Activated CD8-positive, alpha-beta T cell treated with anti-CD3 and anti-CD28 coated beads for 36 hours (primary cell): ENCODE measurements at regions not wholly inside any gene's neighbourhood (a gene's known extent, or its start where the extent isn't known, plus 50 kb on each side); places are given as distances from the start of the nearest gene placed in this dataset.

Source experiments
- ATAC-seq: fragments of 200-7000 bp; cut with Tn5 transposase; one replicate; pipeline ENCODE4 v1.10.0; 2021; ENCODE audit warnings: mild to moderate bottlenecking, moderate library complexity
- CTCF ChIA-PET: fragments of 350-600 bp; sonication (Branson Sonifier 250); formaldehyde crosslinking; loops from one replicate; lab custom pipeline; 2021; ENCODE audit warnings: antibody characterized with exemption; lab: Charles Lee
- POLR2A ChIA-PET: fragments of 350-600 bp; sonication (Branson Sonifier 250); formaldehyde crosslinking; loops from one replicate; lab custom pipeline; 2021; ENCODE audit warnings: antibody characterized with exemption; lab: Charles Lee
- DNase-seq: peaks from one replicate; pipeline ENCODE4 v3.0.0-alpha.2; 2020
- H3K27ac Mint-ChIP-seq: one replicate; pipeline ENCODE4 v1.8.0; 2021; ENCODE audit warnings: mild to moderate bottlenecking, mixed read lengths
- H3K27me3 Mint-ChIP-seq: one replicate; pipeline ENCODE4 v1.8.0; 2021; ENCODE audit warnings: mixed read lengths
- H3K36me3 Mint-ChIP-seq: one replicate; pipeline ENCODE4 v1.8.0; 2021; ENCODE audit warnings: low read depth, mixed read lengths
- H3K4me1 Mint-ChIP-seq: one replicate; pipeline ENCODE4 v1.8.0; 2021; ENCODE audit warnings: low read depth, mixed read lengths
- H3K4me3 Mint-ChIP-seq: one replicate; pipeline ENCODE4 v1.8.0; 2021; ENCODE audit warnings: mild to moderate bottlenecking, moderate library complexity, mixed read lengths
- H3K9me3 Mint-ChIP-seq: one replicate; pipeline ENCODE4 v1.8.0; 2021; ENCODE audit warnings: mixed read lengths
- CTCF ChIP-seq: fragments of 200-600 bp; IDR thresholded peaks from one replicate; pipeline ENCODE4 v1.8.0; 2022; ENCODE audit warnings: antibody characterized with exemption, mild to moderate bottlenecking
- intact Hi-C: fragments of 100-400 bp; cut with micrococcal nuclease; formaldehyde crosslinking; loops from one replicate; pipeline ENCODE4 v1.10.0; 2022

DNA sequence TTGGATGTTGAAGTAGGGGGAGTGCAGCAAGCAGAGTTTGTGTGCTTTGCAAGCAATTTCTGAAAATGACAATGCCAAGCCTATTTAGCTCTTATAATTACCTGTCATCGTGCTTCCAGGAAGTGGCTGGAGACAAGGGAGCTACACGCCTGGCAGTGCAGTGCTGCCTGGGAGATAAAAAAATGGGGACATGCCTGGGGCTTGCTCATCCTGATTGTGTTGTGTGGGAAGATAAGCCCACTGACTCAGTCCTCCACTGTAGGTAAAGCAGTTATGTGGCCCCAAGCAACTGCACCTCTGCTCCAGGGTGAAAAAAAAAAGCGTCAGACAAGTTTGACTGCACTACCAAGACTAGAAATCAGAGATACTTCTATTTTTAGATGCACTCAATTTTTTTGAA lies 396.9 kb upstream of the NXPH2 start:
- intact Hi-C loops, result no loop called here
- no peak for DNase-seq
- TF ChIP-seq CTCF, result no peak
- H3K4me1 Mint-ChIP-seq, result no peaks in the 10 kb centered on the region
- H3K27ac Mint-ChIP-seq, result no peak overlapping the region
- H3K36me3 Mint-ChIP-seq, result no peaks in the 10 kb centered on the region
- CTCF ChIA-PET, result no interaction called here
- peaks cover 5% of the 10 kb centered on the region for H3K9me3 Mint-ChIP-seq
- POLR2A ChIA-PET, result no interaction called here
- no peaks in the 10 kb centered on the region for H3K27me3 Mint-ChIP-seq
- ATAC-seq, result no peak
- no peak overlapping the region for H3K4me3 Mint-ChIP-seq

DNA sequence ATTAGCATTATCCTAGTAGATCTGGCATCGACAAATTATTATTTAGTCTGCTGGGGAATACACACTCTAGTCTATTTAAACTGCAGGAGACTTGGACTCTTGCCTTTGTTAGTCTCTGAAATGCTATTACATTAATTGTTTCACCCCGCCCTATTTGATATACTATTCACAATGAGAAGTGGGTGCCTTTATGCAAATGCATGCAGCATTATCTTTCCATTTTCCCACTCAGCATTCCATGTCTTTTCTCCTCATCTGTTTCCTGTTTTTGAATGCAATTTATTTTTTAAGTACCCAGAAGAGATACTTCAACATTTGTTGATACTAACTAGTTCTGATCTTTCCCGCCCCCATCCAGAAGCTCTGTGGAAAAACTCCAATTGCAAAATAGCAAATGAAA lies 395.3 kb upstream of the NXPH2 start:
- no peak for TF ChIP-seq CTCF
- H3K27ac Mint-ChIP-seq, result no peak overlapping the region

DNA sequence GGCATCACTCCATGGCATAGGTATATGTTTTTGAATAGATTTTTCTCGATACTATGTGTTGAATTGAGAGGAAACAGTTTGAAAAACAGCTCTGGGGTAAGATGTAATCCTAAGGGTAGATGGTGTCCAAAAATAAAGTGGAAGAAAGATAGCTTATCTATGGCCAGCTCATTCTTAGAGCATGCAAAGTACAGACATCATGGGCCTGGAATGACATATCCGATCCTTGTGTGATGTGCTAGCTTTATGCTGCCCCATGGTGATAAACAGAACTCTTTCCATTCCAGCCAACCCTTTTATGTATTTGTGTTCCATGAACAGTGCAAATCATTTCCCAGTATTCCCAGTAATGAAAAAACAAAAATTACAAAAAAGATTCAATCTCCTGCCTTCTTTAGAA lies 390.2 kb upstream of the NXPH2 start:
- Mint-ChIP-seq H3K4me1 (no peaks in the 10 kb centered on the region), H3K36me3 (no peaks in the 10 kb centered on the region), H3K9me3 (no peaks in the 10 kb centered on the region), H3K4me3 (no peak overlapping the region), H3K27ac (no peak overlapping the region), H3K27me3 (no peaks in the 10 kb centered on the region)
- CTCF ChIA-PET, result no interaction called here
- intact Hi-C loops, result no loop called here
- TF ChIP-seq CTCF, result no peak
- DNase-seq, result no peak
- POLR2A ChIA-PET, result no interaction called here
- no peak for ATAC-seq

More for the DNA sequence above, 395.3 kb upstream of the NXPH2 start:
- no peaks in the 10 kb centered on the region for H3K27me3 Mint-ChIP-seq
- H3K36me3 Mint-ChIP-seq, result no peaks in the 10 kb centered on the region
- peaks cover 5% of the 10 kb centered on the region for H3K9me3 Mint-ChIP-seq
- intact Hi-C loops, result no loop called here
- CTCF ChIA-PET, result no interaction called here
- POLR2A ChIA-PET, result no interaction called here
- DNase-seq (no peak), ATAC-seq (no peak)
- no peaks in the 10 kb centered on the region for H3K4me1 Mint-ChIP-seq
- no peak overlapping the region for H3K4me3 Mint-ChIP-seq

- ATAC-seq (no peak), DNase-seq (no peak)
- Mint-ChIP-seq H3K4me1 (no peaks in the 10 kb centered on the region), H3K36me3 (no peaks in the 10 kb centered on the region), H3K4me3 (no peak overlapping the region), H3K27ac (no peak overlapping the region), H3K9me3 (peaks cover 3% of the 10 kb centered on the region), H3K27me3 (no peaks in the 10 kb centered on the region)
- POLR2A ChIA-PET, result no interaction called here
- CTCF ChIA-PET, result no interaction called here
- intact Hi-C loops, result no loop called here
- no peak for TF ChIP-seq CTCF
Observed at GRCh38 chr2:139165601-139166000, 385.4 kb upstream of the NXPH2 start.

- Mint-ChIP-seq H3K36me3 (no peaks in the 10 kb centered on the region), H3K27me3 (no peaks in the 10 kb centered on the region), H3K27ac (no peak overlapping the region), H3K4me3 (no peak overlapping the region), H3K4me1 (no peaks in the 10 kb centered on the region), H3K9me3 (peaks cover 3% of the 10 kb centered on the region)
- ChIA-PET CTCF (no interaction called here), POLR2A (no interaction called here)
- TF ChIP-seq CTCF, result no peak
- intact Hi-C loops, result no loop called here
- DNase-seq, result no peak
- no peak for ATAC-seq
Observed at GRCh38 chr2:139165041-139165440, 384.9 kb upstream of the NXPH2 start.
